ENCODE measurements at regions not wholly inside any gene's neighbourhood (a gene's known extent, or its start where the extent isn't known, plus 50 kb on each side); places are given as distances from the start of the nearest gene placed in this dataset.

- Histone ChIP-seq H3K27ac (ENCODE audit: extremely low read depth, low read depth, low read length) (no peak overlapping the region), H3K9me1 (ENCODE audit: control insufficient read depth, insufficient read depth, low read length) (no peaks in the 10 kb centered on the region), H4K20me1 (replicated peaks; ENCODE audit: control insufficient read depth, insufficient read depth, low read length) (no peaks in the 10 kb centered on the region), H3K4me3 (no peak overlapping the region), H3K36me3 (ENCODE audit: control insufficient read depth, insufficient read depth, low read length) (no peaks in the 10 kb centered on the region), H3K9me3 (replicated peaks; ENCODE audit: control insufficient read depth, insufficient read depth, low read depth, low read length) (no peaks in the 10 kb centered on the region), H2AFZ (ENCODE audit: low read depth, low read length) (no peak overlapping the region), H3K4me2 (ENCODE audit: insufficient read depth, low read length) (no peak overlapping the region), H3K9ac (ENCODE audit: insufficient read depth in 1 of 2, low read depth in 2 of 2, low read length in 2 of 2) (no peak overlapping the region), H3K79me2 (ENCODE audit: control insufficient read depth, insufficient read depth, low read length) (no peaks in the 10 kb centered on the region), H3K4me1 (replicated peaks in 1 of 2; ENCODE audit: control insufficient read depth in 2 of 2, insufficient read depth in 2 of 2, low read length in 2 of 2) (no peaks in the 10 kb centered on the region), H3K27me3 (ENCODE audit: control insufficient read depth in 2 of 2, insufficient read depth in 2 of 2, low read length in 2 of 2) (no peaks in the 10 kb centered on the region)
- TF ChIP-seq HDGF (IDR thresholded peaks at IDR 0.05) (no peak), IRF2 (CRISPR knock-in tag; IDR thresholded peaks at IDR 0.05) (no peak), SMAD1 (IDR thresholded peaks at IDR 0.05; ENCODE audit: low read depth, low read length, partially characterized antibody) (no peak), RBM14 (IDR thresholded peaks at IDR 0.05; ENCODE audit: borderline replicate concordance, insufficient read depth, low read depth, low read length) (no peak)
- BruUV-seq (replicated peaks): no TSS peak
- ChIA-PET CTCF (ENCODE audit: low intra/inter-chr PET ratio) (no interaction called here), POLR2A (no interaction called here)
- FAIRE-seq (no peak), ATAC-seq (no peak), DNase-seq (ENCODE audit: extremely low read depth in 1 of 4, low spot score in 3 of 4) (no peak)
- intact Hi-C loops (cut with micrococcal nuclease): no loop called here
- 0% methylated on average over 1 of the region's 1 CpG for WGBS (ENCODE audit: insufficient coverage, low coverage, missing lambda C conversion rate)
- in situ Hi-C loops (cut with MboI): no loop called here
These were observed 74.7 kb upstream of the C5orf46 start for GRCh38 chr5:147981074-147981473.

GRCh38 chr5:147979761-147980160 lies 73.4 kb upstream of the C5orf46 start:
- H3K4me3 ChIP-seq: no peak overlapping the region
- no peak overlapping the region for H3K9ac ChIP-seq (ENCODE audit: insufficient read depth in 1 of 2, low read depth in 2 of 2, low read length in 2 of 2)
- ChIA-PET CTCF (ENCODE audit: low intra/inter-chr PET ratio) (no interaction called here), POLR2A (no interaction called here)
- H2AFZ ChIP-seq (ENCODE audit: low read depth, low read length): no peak overlapping the region
- intact Hi-C loops (cut with micrococcal nuclease): no loop called here
- H3K27ac ChIP-seq (ENCODE audit: extremely low read depth, low read depth, low read length): no peak overlapping the region
- no peaks in the 10 kb centered on the region for H3K9me1 ChIP-seq (ENCODE audit: control insufficient read depth, insufficient read depth, low read length)
- no peaks in the 10 kb centered on the region for H3K27me3 ChIP-seq (ENCODE audit: control insufficient read depth in 2 of 2, insufficient read depth in 2 of 2, low read length in 2 of 2)
- WGBS (ENCODE audit: insufficient coverage, low coverage, missing lambda C conversion rate): 7% methylated on average over 1 of the region's 1 CpG
- H3K4me2 ChIP-seq (ENCODE audit: insufficient read depth, low read length): no peak overlapping the region
- in situ Hi-C loops (cut with MboI): no loop called here
- TF ChIP-seq MXI1 (IDR thresholded peaks at IDR 0.05; ENCODE audit: low read depth, low read length) (no peak), ZFX (CRISPR knock-in tag; IDR thresholded peaks at IDR 0.05) (no peak)
- DNase-seq (ENCODE audit: extremely low read depth in 1 of 4, low spot score in 3 of 4): no peak
- no peaks in the 10 kb centered on the region for H3K4me1 ChIP-seq (replicated peaks in 1 of 2; ENCODE audit: control insufficient read depth in 2 of 2, insufficient read depth in 2 of 2, low read length in 2 of 2)
- ATAC-seq: no peak
- no peaks in the 10 kb centered on the region for H3K36me3 ChIP-seq (ENCODE audit: control insufficient read depth, insufficient read depth, low read length)
- no peaks in the 10 kb centered on the region for H4K20me1 ChIP-seq (replicated peaks; ENCODE audit: control insufficient read depth, insufficient read depth, low read length)
- no peak for FAIRE-seq
- H3K9me3 ChIP-seq (replicated peaks; ENCODE audit: control insufficient read depth, insufficient read depth, low read depth, low read length): no peaks in the 10 kb centered on the region
- BruUV-seq (replicated peaks): no TSS peak
- H3K79me2 ChIP-seq (ENCODE audit: control insufficient read depth, insufficient read depth, low read length): no peaks in the 10 kb centered on the region

Measured in K562 (cell line).